Neural cell (in vitro differentiated cells): ENCODE measurements at regions not wholly inside any gene's neighbourhood (a gene's known extent, or its start where the extent isn't known, plus 50 kb on each side); places are given as distances from the start of the nearest gene placed in this dataset.

Source experiments
- H2AFZ ChIP-seq: fragments of 200-600, 300-800 bp; sonication (generic), shearing (Covaris generic); 2 replicates; pipeline ENCODE4 v1.6.0; 2014; ENCODE audit warnings: low read depth, mild to moderate bottlenecking, antibody characterized with exemption, low read length, moderate library complexity
- H3F3A ChIP-seq: fragments of 200-600 bp; shearing (Covaris generic); 2 replicates; pipeline ENCODE4 v1.6.1; 2016; ENCODE audit warnings: mild to moderate bottlenecking, moderate library complexity, mixed read lengths, antibody characterized with exemption, low read length; ENCODE audit not compliant: insufficient read depth, poor library complexity, severe bottlenecking
- H3K27ac ChIP-seq: fragments of 200-600, 300-800 bp; sonication (generic), shearing (Covaris generic); 2 replicates; pipeline ENCODE4 v1.5.1; 2014; ENCODE audit warnings: mild to moderate bottlenecking, low read length, moderate library complexity
- H3K27me3 ChIP-seq: fragments of 300-800, 200-600 bp; sonication (generic), shearing (Covaris generic); 2 replicates; pipeline ENCODE4 v1.6.0; 2014; ENCODE audit warnings: mild to moderate bottlenecking, low read depth, low read length, moderate library complexity; ENCODE audit not compliant: insufficient read depth
- H3K36me3 ChIP-seq: fragments of 300-800, 200-600 bp; sonication (generic), shearing (Covaris generic); 2 replicates; pipeline ENCODE4 v1.5.1; 2014; ENCODE audit warnings: mild to moderate bottlenecking, antibody characterized with exemption, low read length, moderate library complexity; ENCODE audit not compliant: insufficient read depth
- H3K4me2 ChIP-seq: fragments of 300-800, 200-600 bp; sonication (generic), shearing (Covaris generic); 2 replicates; pipeline ENCODE4 v1.6.0; 2014; ENCODE audit warnings: mild to moderate bottlenecking, low read length
- H3K4me3 ChIP-seq: fragments of 300-800, 200-600 bp; sonication (generic), shearing (Covaris generic); 2 replicates; pipeline ENCODE4 v1.5.1; 2014; ENCODE audit warnings: mild to moderate bottlenecking, low read length, moderate library complexity
- H3K79me2 ChIP-seq: fragments of 200-600 bp; shearing (Covaris generic); replicated peaks from 2 replicates; pipeline ENCODE4 v1.6.0; 2014; ENCODE audit warnings: mild to moderate bottlenecking, low read length, moderate library complexity; ENCODE audit not compliant: insufficient read depth
- H3K9ac ChIP-seq: fragments of 300-800, 200-600 bp; sonication (generic), shearing (Covaris generic); 2 replicates; pipeline ENCODE4 v1.6.1; 2016; ENCODE audit warnings: mild to moderate bottlenecking, low read length, mixed read lengths
- H3K9me2 ChIP-seq: fragments of 200-600 bp; shearing (Covaris generic); 2 replicates; pipeline ENCODE4 v1.6.1; 2016; ENCODE audit warnings: mild to moderate bottlenecking, low read length, mixed read lengths; ENCODE audit not compliant: insufficient read depth
- H3K9me3 ChIP-seq: fragments of 200-600, 300-800 bp; sonication (generic), shearing (Covaris generic); 2 replicates; pipeline ENCODE4 v1.6.1; 2016; ENCODE audit warnings: mild to moderate bottlenecking, mixed run types, low read length, moderate library complexity, mixed read lengths
- H4K20me1 ChIP-seq: fragments of 200-600 bp; shearing (Covaris generic); 2 replicates; pipeline ENCODE4 v1.6.1; 2016; ENCODE audit warnings: mild to moderate bottlenecking, mixed run types; ENCODE audit not compliant: insufficient read depth
- EP300 ChIP-seq: fragments of 450-650 bp; conservative IDR thresholded peaks from 2 replicates; pipeline ENCODE4 v1.6.1; 2014; ENCODE audit warnings: antibody characterized with exemption, mild to moderate bottlenecking, moderate library complexity; ENCODE audit not compliant: poor library complexity, severe bottlenecking
- EZH2 ChIP-seq: fragments of 200-600, 300-800 bp; shearing (Covaris generic), sonication (generic); IDR thresholded peaks from 2 replicates; pipeline ENCODE4 v1.6.1; 2014; ENCODE audit warnings: antibody characterized with exemption, low read length, borderline replicate concordance, mild to moderate bottlenecking; ENCODE audit not compliant: insufficient read depth, poor library complexity, severe bottlenecking
- MXI1 ChIP-seq: fragments of 450-650 bp; conservative IDR thresholded peaks from 2 replicates; pipeline ENCODE4 v1.6.1; 2014; ENCODE audit warnings: antibody characterized with exemption, mild to moderate bottlenecking; ENCODE audit not compliant: poor library complexity, severe bottlenecking
- POLR2AphosphoS5 ChIP-seq: IDR thresholded peaks from 2 replicates; pipeline ENCODE4 v1.6.1; 2012
- RAD21 ChIP-seq: fragments of 450-650 bp; conservative IDR thresholded peaks from 2 replicates; pipeline ENCODE4 v1.6.1; 2014; ENCODE audit warnings: antibody characterized with exemption, mild to moderate bottlenecking, moderate library complexity
- SMC3 ChIP-seq: fragments of 450-650 bp; conservative IDR thresholded peaks from 2 replicates; pipeline ENCODE4 v1.6.1; 2014; ENCODE audit warnings: antibody characterized with exemption, mild to moderate bottlenecking, moderate library complexity; ENCODE audit not compliant: poor library complexity
- TAF1 ChIP-seq: IDR thresholded peaks from 2 replicates; pipeline ENCODE4 v1.6.1; 2012; ENCODE audit warnings: low read depth
- TF ChIP-seq, protein P1 (sequence below): IDR thresholded peaks from 2 replicates; pipeline ENCODE4 v1.6.1; 2012; ENCODE audit warnings: borderline replicate concordance
- TF ChIP-seq, protein P2 (sequence below): fragments of 450-650 bp; IDR thresholded peaks from 2 replicates; pipeline ENCODE4 v1.5.1; 2014; ENCODE audit warnings: antibody characterized with exemption, mild to moderate bottlenecking, moderate library complexity; ENCODE audit not compliant: poor library complexity, severe bottlenecking

DNA sequence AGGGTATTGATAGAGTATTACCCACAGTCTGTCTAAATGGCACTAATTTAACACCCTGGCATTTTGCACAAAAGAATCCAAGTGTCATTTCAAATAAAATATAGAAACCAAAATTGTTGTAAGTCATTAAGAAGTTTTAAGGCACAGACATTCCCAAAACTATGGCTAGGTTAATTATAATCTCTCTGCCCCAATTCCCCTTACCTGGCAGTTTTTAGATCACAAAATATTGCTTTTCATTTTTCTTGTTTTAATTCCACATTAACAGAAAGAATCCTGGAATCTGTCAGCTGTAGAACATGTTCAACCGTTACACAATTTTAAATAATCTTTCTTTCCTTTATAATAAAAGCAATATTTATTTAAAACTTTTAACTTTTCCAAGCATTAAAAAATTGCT, 56.1 kb upstream of the PALS2 start:
- H3K27me3 ChIP-seq, result no peaks in the 10 kb centered on the region
- no peak overlapping the region for H2AFZ ChIP-seq
- no peak overlapping the region for H3K9ac ChIP-seq
- H3K79me2 ChIP-seq, result no peaks in the 10 kb centered on the region
- H3K9me2 ChIP-seq, result no peaks in the 10 kb centered on the region
- H3K9me3 ChIP-seq, result peaks cover 3% of the 10 kb centered on the region
- no peak overlapping the region for H3K4me3 ChIP-seq
- H3K27ac ChIP-seq, result no peak overlapping the region
- TF ChIP-seq TAF1 (no peak), EP300 (no peak), SMC3 (no peak), POLR2AphosphoS5 (no peak), EZH2 (no peak), RAD21 (no peak), MXI1 (no peak)
- TF ChIP-seq, protein P1, sequence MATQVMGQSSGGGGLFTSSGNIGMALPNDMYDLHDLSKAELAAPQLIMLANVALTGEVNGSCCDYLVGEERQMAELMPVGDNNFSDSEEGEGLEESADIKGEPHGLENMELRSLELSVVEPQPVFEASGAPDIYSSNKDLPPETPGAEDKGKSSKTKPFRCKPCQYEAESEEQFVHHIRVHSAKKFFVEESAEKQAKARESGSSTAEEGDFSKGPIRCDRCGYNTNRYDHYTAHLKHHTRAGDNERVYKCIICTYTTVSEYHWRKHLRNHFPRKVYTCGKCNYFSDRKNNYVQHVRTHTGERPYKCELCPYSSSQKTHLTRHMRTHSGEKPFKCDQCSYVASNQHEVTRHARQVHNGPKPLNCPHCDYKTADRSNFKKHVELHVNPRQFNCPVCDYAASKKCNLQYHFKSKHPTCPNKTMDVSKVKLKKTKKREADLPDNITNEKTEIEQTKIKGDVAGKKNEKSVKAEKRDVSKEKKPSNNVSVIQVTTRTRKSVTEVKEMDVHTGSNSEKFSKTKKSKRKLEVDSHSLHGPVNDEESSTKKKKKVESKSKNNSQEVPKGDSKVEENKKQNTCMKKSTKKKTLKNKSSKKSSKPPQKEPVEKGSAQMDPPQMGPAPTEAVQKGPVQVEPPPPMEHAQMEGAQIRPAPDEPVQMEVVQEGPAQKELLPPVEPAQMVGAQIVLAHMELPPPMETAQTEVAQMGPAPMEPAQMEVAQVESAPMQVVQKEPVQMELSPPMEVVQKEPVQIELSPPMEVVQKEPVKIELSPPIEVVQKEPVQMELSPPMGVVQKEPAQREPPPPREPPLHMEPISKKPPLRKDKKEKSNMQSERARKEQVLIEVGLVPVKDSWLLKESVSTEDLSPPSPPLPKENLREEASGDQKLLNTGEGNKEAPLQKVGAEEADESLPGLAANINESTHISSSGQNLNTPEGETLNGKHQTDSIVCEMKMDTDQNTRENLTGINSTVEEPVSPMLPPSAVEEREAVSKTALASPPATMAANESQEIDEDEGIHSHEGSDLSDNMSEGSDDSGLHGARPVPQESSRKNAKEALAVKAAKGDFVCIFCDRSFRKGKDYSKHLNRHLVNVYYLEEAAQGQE, result no peak
- TF ChIP-seq, protein P2, sequence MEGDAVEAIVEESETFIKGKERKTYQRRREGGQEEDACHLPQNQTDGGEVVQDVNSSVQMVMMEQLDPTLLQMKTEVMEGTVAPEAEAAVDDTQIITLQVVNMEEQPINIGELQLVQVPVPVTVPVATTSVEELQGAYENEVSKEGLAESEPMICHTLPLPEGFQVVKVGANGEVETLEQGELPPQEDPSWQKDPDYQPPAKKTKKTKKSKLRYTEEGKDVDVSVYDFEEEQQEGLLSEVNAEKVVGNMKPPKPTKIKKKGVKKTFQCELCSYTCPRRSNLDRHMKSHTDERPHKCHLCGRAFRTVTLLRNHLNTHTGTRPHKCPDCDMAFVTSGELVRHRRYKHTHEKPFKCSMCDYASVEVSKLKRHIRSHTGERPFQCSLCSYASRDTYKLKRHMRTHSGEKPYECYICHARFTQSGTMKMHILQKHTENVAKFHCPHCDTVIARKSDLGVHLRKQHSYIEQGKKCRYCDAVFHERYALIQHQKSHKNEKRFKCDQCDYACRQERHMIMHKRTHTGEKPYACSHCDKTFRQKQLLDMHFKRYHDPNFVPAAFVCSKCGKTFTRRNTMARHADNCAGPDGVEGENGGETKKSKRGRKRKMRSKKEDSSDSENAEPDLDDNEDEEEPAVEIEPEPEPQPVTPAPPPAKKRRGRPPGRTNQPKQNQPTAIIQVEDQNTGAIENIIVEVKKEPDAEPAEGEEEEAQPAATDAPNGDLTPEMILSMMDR, result no peak
- H3F3A ChIP-seq, result no peaks in the 10 kb centered on the region
- H4K20me1 ChIP-seq, result no peaks in the 10 kb centered on the region
- no peaks in the 10 kb centered on the region for H3K36me3 ChIP-seq
- H3K4me2 ChIP-seq, result no peak overlapping the region

DNA sequence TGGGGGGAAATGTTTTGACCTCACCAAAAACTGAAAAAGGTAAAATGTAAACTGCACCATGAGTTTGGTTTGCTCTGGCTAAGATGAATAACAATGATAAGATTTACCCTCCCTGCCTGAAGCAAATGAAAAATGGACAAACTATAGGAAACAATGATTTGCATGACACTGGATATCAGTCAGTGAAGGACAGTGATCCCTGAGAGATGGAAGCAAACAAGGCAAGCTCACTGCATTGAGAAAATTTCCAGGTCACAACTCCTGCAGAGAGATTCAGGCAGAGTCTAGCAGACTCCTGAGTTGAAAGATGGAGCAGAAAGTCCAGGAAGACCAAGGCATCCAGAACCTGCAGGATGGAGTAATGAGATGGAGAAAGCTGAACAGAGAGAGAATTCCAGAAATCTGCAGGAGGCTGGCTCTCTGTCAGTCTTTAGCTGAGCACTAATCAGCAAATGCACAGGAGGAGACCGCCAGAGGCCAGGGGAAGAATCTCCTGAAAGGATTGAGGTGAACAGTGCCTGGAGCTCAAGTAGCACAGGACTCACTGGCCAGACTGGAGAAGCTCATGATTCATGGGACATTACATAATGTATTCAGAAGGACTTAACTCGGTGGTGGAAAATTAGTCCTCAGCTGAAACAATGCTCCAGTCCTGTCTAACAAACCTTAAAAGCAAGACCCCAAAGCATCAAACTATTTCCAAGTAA, 51.2 kb upstream of the PALS2 start:
- Histone ChIP-seq H3K4me3 (no peak overlapping the region), H3K4me2 (no peak overlapping the region)

More for the DNA sequence above, 51.2 kb upstream of the PALS2 start:
- Histone ChIP-seq H3K79me2 (no peaks in the 10 kb centered on the region), H3K9me2 (no peaks in the 10 kb centered on the region), H2AFZ (no peak overlapping the region), H4K20me1 (no peaks in the 10 kb centered on the region), H3K27me3 (no peaks in the 10 kb centered on the region), H3K27ac (no peak overlapping the region), H3K9ac (no peak overlapping the region), H3F3A (no peaks in the 10 kb centered on the region), H3K9me3 (no peaks in the 10 kb centered on the region), H3K36me3 (no peaks in the 10 kb centered on the region)
- TF ChIP-seq, protein P2, result no peak
- TF ChIP-seq POLR2AphosphoS5, result no peak
- no peak for TF ChIP-seq RAD21
- no peak for TF ChIP-seq TAF1
- TF ChIP-seq, protein P1, result no peak
- no peak for TF ChIP-seq MXI1
- no peak for TF ChIP-seq EP300
- no peak for TF ChIP-seq SMC3
- no peak for TF ChIP-seq EZH2
